ENCODE measurements at regions not wholly inside any gene's neighbourhood (a gene's known extent, or its start where the extent isn't known, plus 50 kb on each side); places are given as distances from the start of the nearest gene placed in this dataset.

DNA sequence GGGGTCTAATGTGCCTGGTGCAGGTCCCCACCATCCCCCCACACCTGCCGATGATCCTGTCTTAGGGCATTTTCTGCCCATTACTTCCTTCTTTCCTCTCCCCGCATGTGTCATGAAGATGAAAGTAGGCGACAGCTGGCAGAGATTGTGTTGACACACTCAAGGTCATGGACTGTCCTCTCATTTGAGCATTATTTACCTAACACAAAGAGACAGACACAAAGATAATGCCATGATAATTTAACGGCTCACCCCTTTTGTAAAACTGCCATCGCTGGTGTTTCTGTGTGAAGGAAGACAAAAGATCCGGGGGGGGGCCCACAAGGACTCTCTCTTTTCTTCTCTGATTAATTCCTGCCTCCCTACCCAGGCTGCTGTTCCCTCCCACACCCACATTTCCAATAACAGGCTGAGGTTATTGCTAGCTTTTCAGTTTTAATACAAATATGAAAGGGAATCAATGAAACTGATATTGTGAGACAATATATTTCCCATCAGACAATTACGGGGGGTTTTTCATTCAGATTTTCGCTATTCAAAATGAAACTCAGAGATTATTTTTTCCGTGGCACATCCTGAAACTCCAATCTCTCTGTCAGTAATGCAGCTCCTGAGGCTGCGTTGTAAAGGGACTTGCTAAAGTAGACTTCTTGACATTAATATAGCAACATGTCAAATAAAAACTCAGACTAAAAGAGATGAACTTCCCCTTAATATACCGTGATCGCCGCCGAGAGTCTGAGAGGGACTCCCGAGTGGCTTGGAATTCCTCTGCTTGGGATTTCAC is 561.1 kb downstream of the NPHP4 start:
- no peaks in the 10 kb centered on the region for H3K9me3 ChIP-seq
- peaks cover 0 to 41% of the 10 kb centered on the region in 2 experiments for H3K27me3 ChIP-seq (replicated peaks in 1 of 2; ENCODE audit: control insufficient read depth in 2 of 2, extremely low read depth in 1 of 2, insufficient read depth in 2 of 2, low read length in 1 of 2)
- DNase-seq: no peak
- H3K4me3 ChIP-seq (ENCODE audit: control insufficient read depth in 1 of 2, extremely low read depth in 1 of 2, low read length in 1 of 2): no peak overlapping the region
- peaks cover 2 to 10% (median 2%) of the 10 kb centered on the region in 3 donors for H3K4me1 Mint-ChIP-seq
- ATAC-seq (replicated peaks in 1 of 4): no peak
- WGBS (ENCODE audit: insufficient coverage): 75% methylated on average over 9 of the region's 15 CpGs
- peaks cover 27 to 38% of the 10 kb centered on the region in 2 donors for H3K27me3 Mint-ChIP-seq
- H3K4me3 Mint-ChIP-seq: no peak overlapping the region
- ChIA-PET POLR2A (no interaction called here), CTCF (no interaction called here)
- H3K27ac ChIP-seq (ENCODE audit: low read length): no peak overlapping the region
- no peaks in the 10 kb centered on the region for H3K4me1 ChIP-seq (ENCODE audit: control insufficient read depth in 1 of 2, extremely low read depth in 1 of 2, insufficient read depth in 2 of 2, low read length in 2 of 2)
- H3K36me3 ChIP-seq (ENCODE audit: control insufficient read depth in 2 of 2, extremely low read depth in 1 of 2, insufficient read depth in 1 of 2, low read length in 1 of 2): no peaks in the 10 kb centered on the region
- no peaks in the 10 kb centered on the region for H3K9me3 Mint-ChIP-seq
- no peaks in the 10 kb centered on the region for H3K36me3 Mint-ChIP-seq
- no peak overlapping the region for H3K27ac Mint-ChIP-seq

DNA sequence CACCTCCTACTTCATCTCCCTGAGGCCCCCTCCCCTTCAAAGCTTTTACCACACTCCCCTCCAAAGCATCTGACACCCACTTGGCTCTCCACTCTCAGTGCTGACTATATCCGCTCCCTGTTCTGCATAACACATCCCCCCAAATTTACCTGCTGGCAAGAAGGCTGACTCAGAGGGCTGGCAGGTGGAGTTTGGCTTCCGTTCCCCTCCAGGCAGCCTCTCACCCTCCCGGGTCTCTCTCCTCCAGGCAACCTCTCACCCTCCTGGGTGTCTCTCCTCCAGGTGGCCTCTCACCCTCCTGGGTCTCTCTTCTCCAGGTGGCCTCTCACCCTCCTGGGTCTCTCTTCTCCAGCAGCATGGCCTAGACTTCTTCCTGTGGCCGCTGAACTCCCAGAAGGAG is 562.1 kb downstream of the NPHP4 start:
- Mint-ChIP-seq H3K4me1 (peaks cover 2 to 10% (median 2%) of the 10 kb centered on the region in 3 donors), H3K4me3 (no peak overlapping the region), H3K36me3 (no peaks in the 10 kb centered on the region), H3K27me3 (peaks cover 30 to 39% of the 10 kb centered on the region in 2 donors), H3K9me3 (no peaks in the 10 kb centered on the region), H3K27ac (no peak overlapping the region)
- 69% methylated on average over 4 of the region's 4 CpGs for WGBS (ENCODE audit: insufficient coverage)
- CTCF ChIA-PET: no interaction called here
- Histone ChIP-seq H3K4me1 (ENCODE audit: control insufficient read depth in 1 of 2, extremely low read depth in 1 of 2, insufficient read depth in 2 of 2, low read length in 2 of 2) (no peaks in the 10 kb centered on the region), H3K27me3 (replicated peaks in 1 of 2; ENCODE audit: control insufficient read depth in 2 of 2, extremely low read depth in 1 of 2, insufficient read depth in 2 of 2, low read length in 1 of 2) (peaks cover 0 to 38% of the 10 kb centered on the region in 2 experiments), H3K4me3 (ENCODE audit: control insufficient read depth in 1 of 2, extremely low read depth in 1 of 2, low read length in 1 of 2) (no peak overlapping the region), H3K9me3 (no peaks in the 10 kb centered on the region), H3K36me3 (ENCODE audit: control insufficient read depth in 2 of 2, extremely low read depth in 1 of 2, insufficient read depth in 1 of 2, low read length in 1 of 2) (no peaks in the 10 kb centered on the region), H3K27ac (ENCODE audit: low read length) (no peak overlapping the region)
- ATAC-seq (replicated peaks in 1 of 4) (no peak), DNase-seq (no peak)
- POLR2A ChIA-PET: no interaction called here

DNA sequence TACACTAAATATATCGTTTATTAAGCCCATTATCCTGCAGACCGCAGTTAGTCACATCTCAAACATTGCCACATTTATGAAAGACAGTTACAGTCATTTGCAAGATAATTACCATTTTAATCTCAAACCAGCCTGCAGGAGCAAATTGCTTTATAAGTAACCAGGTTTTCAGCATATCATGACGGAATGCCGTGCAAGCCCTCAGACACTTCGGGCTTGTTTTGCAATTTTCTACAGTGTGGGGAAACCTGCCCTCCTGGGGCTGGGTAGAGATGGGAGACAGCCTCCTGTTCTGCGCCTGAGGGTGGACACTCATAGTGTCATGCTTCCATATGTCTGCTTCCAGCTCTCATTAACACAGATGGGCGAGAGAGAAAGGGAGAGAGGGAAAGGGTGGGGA is 563.9 kb downstream of the NPHP4 start:
- H3K27me3 Mint-ChIP-seq: peaks cover 29 to 38% of the 10 kb centered on the region in 2 donors

DNA sequence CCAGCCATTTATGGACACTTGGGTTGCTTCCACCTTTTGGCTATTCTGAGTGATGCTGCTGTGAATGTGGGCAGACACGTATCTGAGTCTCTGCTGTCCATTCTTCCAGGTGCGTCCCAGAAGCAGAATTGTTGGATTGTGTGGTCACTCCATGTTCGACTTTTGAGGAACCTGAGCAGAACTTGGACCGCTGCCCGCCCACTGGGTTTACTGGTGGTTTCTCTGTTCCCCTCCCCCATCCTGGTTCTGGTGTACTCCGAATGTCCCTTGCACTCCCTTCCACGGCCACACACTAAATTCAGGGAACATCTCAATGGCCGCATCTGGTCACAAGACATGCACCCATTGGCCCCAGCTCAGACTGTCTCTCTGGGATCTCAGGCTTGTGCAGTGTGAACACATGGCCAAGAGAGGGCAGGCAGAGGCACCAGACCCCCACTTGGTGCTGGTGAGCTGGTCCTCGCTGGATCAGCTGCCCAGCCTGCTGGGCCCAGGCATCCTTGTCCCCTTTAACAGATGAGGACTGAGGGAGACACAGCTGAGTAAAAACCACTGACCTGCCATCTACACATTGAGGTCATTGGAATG is 565.1 kb downstream of the NPHP4 start:
- Mint-ChIP-seq H3K27me3 (peaks cover 30 to 31% of the 10 kb centered on the region in 2 donors), H3K9me3 (no peaks in the 10 kb centered on the region), H3K27ac (no peak overlapping the region), H3K36me3 (no peaks in the 10 kb centered on the region), H3K4me1 (peaks cover 21 to 28% (median 25%) of the 10 kb centered on the region in 3 donors), H3K4me3 (no peak overlapping the region)
- CTCF ChIA-PET: no interaction called here
- POLR2A ChIA-PET: no interaction called here
- ATAC-seq (replicated peaks in 1 of 4) (no peak), DNase-seq (no peak)
- 83% methylated on average over 9 of the region's 9 CpGs for WGBS (ENCODE audit: insufficient coverage)
- Histone ChIP-seq H3K4me1 (ENCODE audit: control insufficient read depth in 1 of 2, extremely low read depth in 1 of 2, insufficient read depth in 2 of 2, low read length in 2 of 2) (peaks cover 0 to 18% of the 10 kb centered on the region in 2 experiments), H3K4me3 (ENCODE audit: control insufficient read depth in 1 of 2, extremely low read depth in 1 of 2, low read length in 1 of 2) (no peak overlapping the region), H3K27ac (ENCODE audit: low read length) (no peak overlapping the region), H3K36me3 (ENCODE audit: control insufficient read depth in 2 of 2, extremely low read depth in 1 of 2, insufficient read depth in 1 of 2, low read length in 1 of 2) (no peaks in the 10 kb centered on the region), H3K27me3 (replicated peaks in 1 of 2; ENCODE audit: control insufficient read depth in 2 of 2, extremely low read depth in 1 of 2, insufficient read depth in 2 of 2, low read length in 1 of 2) (peaks cover 0 to 32% of the 10 kb centered on the region in 2 experiments), H3K9me3 (no peaks in the 10 kb centered on the region)

More for the DNA sequence above, 563.9 kb downstream of the NPHP4 start:
- no peaks in the 10 kb centered on the region for H3K9me3 Mint-ChIP-seq
- ATAC-seq (replicated peaks in 1 of 4) (no peak), DNase-seq (no peak)
- Histone ChIP-seq H3K27me3 (replicated peaks in 1 of 2; ENCODE audit: control insufficient read depth in 2 of 2, extremely low read depth in 1 of 2, insufficient read depth in 2 of 2, low read length in 1 of 2) (peaks cover 0 to 41% of the 10 kb centered on the region in 2 experiments), H3K27ac (ENCODE audit: low read length) (no peak overlapping the region), H3K4me3 (ENCODE audit: control insufficient read depth in 1 of 2, extremely low read depth in 1 of 2, low read length in 1 of 2) (no peak overlapping the region), H3K9me3 (no peaks in the 10 kb centered on the region), H3K4me1 (ENCODE audit: control insufficient read depth in 1 of 2, extremely low read depth in 1 of 2, insufficient read depth in 2 of 2, low read length in 2 of 2) (peaks cover 0 to 7% of the 10 kb centered on the region in 2 experiments), H3K36me3 (ENCODE audit: control insufficient read depth in 2 of 2, extremely low read depth in 1 of 2, insufficient read depth in 1 of 2, low read length in 1 of 2) (no peaks in the 10 kb centered on the region)
- no peak overlapping the region for H3K27ac Mint-ChIP-seq
- WGBS (ENCODE audit: insufficient coverage): 50% methylated on average over 1 of the region's 7 CpGs
- H3K4me1 Mint-ChIP-seq: peaks cover 12 to 16% (median 13%) of the 10 kb centered on the region in 3 donors
- H3K36me3 Mint-ChIP-seq: no peaks in the 10 kb centered on the region
- no peak overlapping the region for H3K4me3 Mint-ChIP-seq
- POLR2A ChIA-PET: no interaction called here
- CTCF ChIA-PET: no interaction called here

DNA sequence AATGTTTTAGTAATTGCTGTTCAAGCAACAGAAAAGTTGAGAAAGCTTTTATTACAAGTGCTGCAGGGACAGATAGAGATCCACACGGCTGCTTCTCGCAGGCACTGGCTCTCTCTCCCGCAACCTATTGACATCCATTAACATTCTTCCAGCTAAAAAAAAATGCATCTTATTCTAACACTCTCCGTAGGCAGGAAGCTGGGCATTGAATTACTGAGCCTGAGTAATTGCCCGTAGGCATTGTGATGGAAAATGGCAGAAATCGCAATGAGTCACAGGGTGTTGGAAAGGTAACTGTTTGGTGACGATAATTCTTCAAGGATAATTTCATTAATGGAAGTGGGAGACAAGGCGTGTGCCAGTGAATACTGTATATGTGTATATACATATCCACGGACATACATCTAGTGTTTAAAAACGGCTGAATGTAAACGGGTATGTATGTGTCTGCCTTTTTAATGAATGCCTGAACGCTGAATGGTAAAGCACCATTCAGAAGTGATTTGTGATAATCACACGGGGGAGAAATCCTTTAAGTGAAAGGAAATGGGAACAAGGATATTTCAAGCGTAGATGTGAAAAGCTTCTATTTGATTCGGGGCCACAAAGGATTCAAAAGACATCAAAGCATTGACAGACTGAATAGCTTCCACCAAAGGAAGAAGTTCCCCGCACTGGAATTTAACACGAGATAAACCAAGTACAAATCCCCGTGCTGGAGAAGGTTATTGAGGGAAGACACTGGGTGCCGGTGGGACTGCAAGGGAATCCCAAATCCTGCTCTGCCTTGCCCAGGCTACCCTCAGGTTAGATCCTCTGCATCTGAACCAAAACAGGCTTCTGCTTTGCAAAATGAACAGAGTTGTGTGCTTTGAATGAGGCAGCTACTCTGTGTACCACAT is 567.2 kb downstream of the NPHP4 start:
- ATAC-seq (replicated peaks in 1 of 4): no peak
- H3K27ac ChIP-seq (ENCODE audit: low read length): no peak overlapping the region
- DNase-seq: no peak
- Mint-ChIP-seq H3K4me1 (peaks cover 27 to 34% (median 33%) of the 10 kb centered on the region in 3 donors), H3K27me3 (peaks cover 19 to 26% of the 10 kb centered on the region in 2 donors), H3K27ac (no peak overlapping the region), H3K9me3 (no peaks in the 10 kb centered on the region), H3K4me3 (no peak overlapping the region), H3K36me3 (no peaks in the 10 kb centered on the region)
- no peaks in the 10 kb centered on the region for H3K36me3 ChIP-seq (ENCODE audit: control insufficient read depth in 2 of 2, extremely low read depth in 1 of 2, insufficient read depth in 1 of 2, low read length in 1 of 2)
- ChIA-PET POLR2A (interaction anchor here in 1 of 2 donors (0.6 kb wide), 1 partner anchor 1312 kb away, joined by 3 read pairs; no protein-coding TSS in a partner anchor), CTCF (interaction anchor here in 1 of 2 donors (0.6 kb wide), 1 partner anchor 676 kb away, joined by 3 read pairs; no protein-coding TSS in a partner anchor)
- peaks cover 0 to 25% of the 10 kb centered on the region in 2 experiments for H3K4me1 ChIP-seq (ENCODE audit: control insufficient read depth in 1 of 2, extremely low read depth in 1 of 2, insufficient read depth in 2 of 2, low read length in 2 of 2)
- no peak overlapping the region for H3K4me3 ChIP-seq (ENCODE audit: control insufficient read depth in 1 of 2, extremely low read depth in 1 of 2, low read length in 1 of 2)
- 54% methylated on average over 12 of the region's 19 CpGs for WGBS (ENCODE audit: insufficient coverage)
- no peaks in the 10 kb centered on the region for H3K9me3 ChIP-seq
- peaks cover 0 to 20% of the 10 kb centered on the region in 2 experiments for H3K27me3 ChIP-seq (replicated peaks in 1 of 2; ENCODE audit: control insufficient read depth in 2 of 2, extremely low read depth in 1 of 2, insufficient read depth in 2 of 2, low read length in 1 of 2)

DNA sequence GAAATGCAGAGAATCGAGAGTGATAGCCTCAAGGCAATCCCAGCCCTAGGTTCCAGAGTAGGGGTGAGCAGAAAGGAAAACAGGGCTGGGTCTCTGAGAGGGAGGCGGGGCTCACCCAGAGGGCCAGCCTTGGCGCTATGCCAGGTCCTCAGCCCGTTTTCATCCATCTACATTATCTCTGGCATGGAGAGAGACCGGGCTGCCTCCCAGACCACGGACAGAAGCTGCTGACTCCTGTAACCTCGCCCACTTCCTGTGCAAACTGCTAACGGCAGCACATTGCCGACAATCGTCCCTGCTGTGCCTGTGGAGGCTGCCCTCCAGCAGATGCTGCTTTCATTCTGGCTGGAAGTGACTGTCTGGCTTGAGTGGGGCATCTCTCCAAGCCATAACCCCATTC is 569.1 kb downstream of the NPHP4 start:
- Mint-ChIP-seq H3K9me3 (no peaks in the 10 kb centered on the region), H3K36me3 (no peaks in the 10 kb centered on the region), H3K4me3 (peak overlapping the region in 2 of 3 donors; percentile 37 to 56), H3K27ac (peak overlapping the region; percentile 36 to 65), H3K27me3 (peaks cover 9 to 16% of the 10 kb centered on the region in 2 donors), H3K4me1 (peaks cover 17 to 32% (median 30%) of the 10 kb centered on the region in 3 donors)
- peaks cover 0 to 25% of the 10 kb centered on the region in 2 experiments for H3K4me1 ChIP-seq (ENCODE audit: control insufficient read depth in 1 of 2, extremely low read depth in 1 of 2, insufficient read depth in 2 of 2, low read length in 2 of 2)
- H3K27me3 ChIP-seq (replicated peaks in 1 of 2; ENCODE audit: control insufficient read depth in 2 of 2, extremely low read depth in 1 of 2, insufficient read depth in 2 of 2, low read length in 1 of 2): peaks cover 0 to 19% of the 10 kb centered on the region in 2 experiments
- ChIA-PET POLR2A (no interaction called here), CTCF (no interaction called here)
- peak; percentile 79 to 97 (median 91) for ATAC-seq (replicated peaks in 1 of 4)
- H3K36me3 ChIP-seq (ENCODE audit: control insufficient read depth in 2 of 2, extremely low read depth in 1 of 2, insufficient read depth in 1 of 2, low read length in 1 of 2): no peaks in the 10 kb centered on the region
- peak in 33 of 35 experiments; percentile 3 to 65 (median 25) for DNase-seq
- WGBS (ENCODE audit: insufficient coverage): 19% methylated on average over 8 of the region's 10 CpGs
- H3K4me3 ChIP-seq (ENCODE audit: control insufficient read depth in 1 of 2, extremely low read depth in 1 of 2, low read length in 1 of 2): peak overlapping the region in 1 of 2 donors; percentile 19
- H3K9me3 ChIP-seq: no peaks in the 10 kb centered on the region
- H3K27ac ChIP-seq (ENCODE audit: low read length): no peak overlapping the region
